WTC11 (cell line): ENCODE measurements at regions not wholly inside any gene's neighbourhood (a gene's known extent, or its start where the extent isn't known, plus 50 kb on each side); places are given as distances from the start of the nearest gene placed in this dataset.

ENCODE experiments used
- ATAC-seq: fragments of 200-7000 bp; cut with Tn5 transposase; 2 replicates; pipeline ENCODE4 v1.10.0; 2021; ENCODE audit warnings: mild to moderate bottlenecking, moderate library complexity
- CTCF ChIA-PET: fragments of 300-600 bp; sonication (Branson Sonifier 250); formaldehyde crosslinking; loops from one replicate; lab custom pipeline; 2021; ENCODE audit warnings: antibody characterized with exemption; lab: Charles Lee
- POLR2A ChIA-PET: fragments of 350-600 bp; sonication (Branson Sonifier 250); formaldehyde crosslinking; loops from one replicate; lab custom pipeline; 2021; ENCODE audit warnings: antibody characterized with exemption; lab: Charles Lee
- DNase-seq: peaks from one replicate; pipeline ENCODE4 v3.0.0; 2021; ENCODE audit warnings: low spot score
- H3K27ac Mint-ChIP-seq: 2 replicates; pipeline ENCODE4 v1.8.0; 2021; ENCODE audit warnings: mixed read lengths
- H3K27me3 Mint-ChIP-seq: 2 replicates; pipeline ENCODE4 v1.8.0; 2021; ENCODE audit warnings: low read depth, mild to moderate bottlenecking, moderate library complexity, mixed read lengths
- H3K36me3 Mint-ChIP-seq: 2 replicates; pipeline ENCODE4 v1.8.0; 2021; ENCODE audit warnings: mixed read lengths
- H3K4me1 Mint-ChIP-seq: 2 replicates; pipeline ENCODE4 v1.8.0; 2022; ENCODE audit warnings: mixed read lengths
- H3K4me3 Mint-ChIP-seq: 2 replicates; pipeline ENCODE4 v1.8.0; 2021; ENCODE audit warnings: mild to moderate bottlenecking, moderate library complexity, mixed read lengths
- H3K9me3 Mint-ChIP-seq: 2 replicates; pipeline ENCODE4 v1.8.0; 2021; ENCODE audit warnings: mixed read lengths
- ELF4 ChIP-seq: sonication (generic); formaldehyde crosslinking; IDR thresholded peaks from 2 replicates; pipeline ENCODE4 v1.8.1; 2022; ENCODE audit warnings: low read depth, mild to moderate bottlenecking, moderate library complexity, missing genetic modification reagents
- ESRRA ChIP-seq: sonication (generic); formaldehyde crosslinking; IDR thresholded peaks from 2 replicates; pipeline ENCODE4 v1.8.1; 2022; ENCODE audit warnings: mild to moderate bottlenecking, missing genetic modification reagents, borderline replicate concordance
- NFATC4 ChIP-seq: fragments of 250-450 bp; sonication (Bioruptor Pico); IDR thresholded peaks from 2 replicates; pipeline ENCODE4 v1.9.0; 2021; ENCODE audit warnings: mild to moderate bottlenecking
- NFYB ChIP-seq: sonication (generic); formaldehyde crosslinking; conservative IDR thresholded peaks from 2 replicates; pipeline ENCODE4 v1.8.0; 2022; ENCODE audit warnings: low read depth, missing genetic modification reagents
- NR1H2 ChIP-seq: sonication (generic); formaldehyde crosslinking; IDR thresholded peaks from 2 replicates; pipeline ENCODE4 v1.9.0; 2021; ENCODE audit warnings: mild to moderate bottlenecking, moderate library complexity, missing genetic modification reagents
- OVOL2 ChIP-seq: fragments of 250-450 bp; sonication (Bioruptor Pico); IDR thresholded peaks from 2 replicates; pipeline ENCODE4 v1.9.0; 2021; ENCODE audit warnings: mild to moderate bottlenecking, borderline replicate concordance
- PRRX2 ChIP-seq: fragments of 250-450 bp; sonication (Bioruptor Pico); IDR thresholded peaks from 2 replicates; pipeline ENCODE4 v1.8.0; 2021; ENCODE audit warnings: mild to moderate bottlenecking
- SMAD3 ChIP-seq: sonication (generic); formaldehyde crosslinking; IDR thresholded peaks from 2 replicates; pipeline ENCODE4 v1.8.0; 2022; ENCODE audit warnings: missing genetic modification reagents, mild to moderate bottlenecking, borderline replicate concordance
- SOX15 ChIP-seq: fragments of 250-450 bp; sonication (Bioruptor Pico); IDR thresholded peaks from 2 replicates; pipeline ENCODE4 v1.9.0; 2021; ENCODE audit warnings: mild to moderate bottlenecking
- TCF7 ChIP-seq: sonication (generic); formaldehyde crosslinking; IDR thresholded peaks from 2 replicates; pipeline ENCODE4 v1.8.0; 2022; ENCODE audit warnings: mild to moderate bottlenecking, low read depth, missing genetic modification reagents, moderate library complexity
- TEAD1 ChIP-seq: sonication (generic); formaldehyde crosslinking; IDR thresholded peaks from 2 replicates; pipeline ENCODE4 v1.8.0; 2022; ENCODE audit warnings: mild to moderate bottlenecking, missing genetic modification reagents
- ZNF219 ChIP-seq: sonication (generic); formaldehyde crosslinking; IDR thresholded peaks from 2 replicates; pipeline ENCODE4 v1.8.0; 2023; ENCODE audit warnings: missing genetic modification reagents, mild to moderate bottlenecking, borderline replicate concordance
- ZNF232 ChIP-seq: sonication (generic); formaldehyde crosslinking; IDR thresholded peaks from 2 replicates; pipeline ENCODE4 v1.8.0; 2022; ENCODE audit warnings: mild to moderate bottlenecking, missing genetic modification reagents
- TF ChIP-seq, protein P1 (sequence below): sonication (generic); formaldehyde crosslinking; IDR thresholded peaks from 2 replicates; pipeline ENCODE4 v1.8.1; 2023; ENCODE audit warnings: mild to moderate bottlenecking, missing genetic modification reagents, moderate library complexity
- TF ChIP-seq, protein P2 (sequence below): sonication (generic); formaldehyde crosslinking; IDR thresholded peaks from 2 replicates; pipeline ENCODE4 v1.8.1; 2023; ENCODE audit warnings: mild to moderate bottlenecking, missing genetic modification reagents, moderate library complexity
- TF ChIP-seq, protein P3 (sequence below): sonication (generic); formaldehyde crosslinking; IDR thresholded peaks from 2 replicates; pipeline ENCODE4 v1.8.1; 2023; ENCODE audit warnings: mild to moderate bottlenecking, moderate library complexity, missing genetic modification reagents
- TF ChIP-seq, protein P4 (sequence below): sonication (generic); formaldehyde crosslinking; IDR thresholded peaks from 2 replicates; pipeline ENCODE4 v1.8.0; 2023; ENCODE audit warnings: mild to moderate bottlenecking, missing genetic modification reagents
- TF ChIP-seq, protein P5 (sequence below): fragments of 250-450 bp; sonication (Bioruptor Pico); IDR thresholded peaks from 2 replicates; pipeline ENCODE4 v1.9.0; 2021; ENCODE audit warnings: moderate library complexity, mild to moderate bottlenecking, inconsistent platforms, borderline replicate concordance
- TF ChIP-seq, protein P6 (sequence below): sonication (generic); formaldehyde crosslinking; IDR thresholded peaks from 2 replicates; pipeline ENCODE4 v1.8.1; 2022; ENCODE audit warnings: low read depth, mild to moderate bottlenecking, moderate library complexity, missing genetic modification reagents, borderline replicate concordance
- TF ChIP-seq, protein P7 (sequence below): sonication (generic); formaldehyde crosslinking; IDR thresholded peaks from 2 replicates; pipeline ENCODE4 v1.8.0; 2022; ENCODE audit warnings: mild to moderate bottlenecking, missing genetic modification reagents

DNA sequence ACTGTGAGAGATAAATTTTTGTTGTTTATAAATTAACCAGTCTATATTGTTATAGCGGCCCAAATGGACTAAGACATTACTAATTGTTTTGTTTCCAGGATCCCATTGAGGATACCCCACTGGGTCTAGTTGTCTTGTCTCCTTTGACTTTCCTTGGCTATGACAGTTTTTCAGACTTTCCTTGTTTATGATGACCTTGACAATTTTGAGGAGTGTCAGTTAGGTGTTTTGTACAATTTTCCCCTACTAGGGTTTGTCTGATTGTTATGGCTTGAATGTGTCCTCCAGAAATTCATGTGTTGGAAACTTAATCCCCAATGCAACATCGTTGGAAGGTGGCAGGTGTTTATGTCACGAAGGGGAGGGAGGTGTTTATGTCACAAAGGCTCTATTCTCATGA is 89.6 kb upstream of the PITX2 start:
- no peak overlapping the region for H3K27ac Mint-ChIP-seq
- ATAC-seq, result no peak
- peaks cover 9% of the 10 kb centered on the region for H3K4me1 Mint-ChIP-seq
- POLR2A ChIA-PET, result no interaction called here
- no peak overlapping the region for H3K4me3 Mint-ChIP-seq
- no peaks in the 10 kb centered on the region for H3K27me3 Mint-ChIP-seq
- H3K36me3 Mint-ChIP-seq, result no peaks in the 10 kb centered on the region; the same call in 1 of the 2 replicates
- TF ChIP-seq, protein P1, sequence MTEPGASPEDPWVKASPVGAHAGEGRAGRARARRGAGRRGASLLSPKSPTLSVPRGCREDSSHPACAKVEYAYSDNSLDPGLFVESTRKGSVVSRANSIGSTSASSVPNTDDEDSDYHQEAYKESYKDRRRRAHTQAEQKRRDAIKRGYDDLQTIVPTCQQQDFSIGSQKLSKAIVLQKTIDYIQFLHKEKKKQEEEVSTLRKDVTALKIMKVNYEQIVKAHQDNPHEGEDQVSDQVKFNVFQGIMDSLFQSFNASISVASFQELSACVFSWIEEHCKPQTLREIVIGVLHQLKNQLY (CRISPR knock-in tag), result no peak
- TF ChIP-seq NFYB (no peak), SMAD3 (CRISPR knock-in tag) (no peak), ELF4 (no peak), TCF7 (no peak), OVOL2 (CRISPR knock-in tag) (no peak), PRRX2 (CRISPR knock-in tag) (no peak), NR1H2 (no peak), NFATC4 (CRISPR knock-in tag) (no peak), ZNF219 (no peak), TEAD1 (CRISPR knock-in tag) (no peak), ZNF232 (CRISPR knock-in tag) (no peak), ESRRA (CRISPR knock-in tag) (no peak), SOX15 (CRISPR knock-in tag) (no peak)
- TF ChIP-seq, protein P2, sequence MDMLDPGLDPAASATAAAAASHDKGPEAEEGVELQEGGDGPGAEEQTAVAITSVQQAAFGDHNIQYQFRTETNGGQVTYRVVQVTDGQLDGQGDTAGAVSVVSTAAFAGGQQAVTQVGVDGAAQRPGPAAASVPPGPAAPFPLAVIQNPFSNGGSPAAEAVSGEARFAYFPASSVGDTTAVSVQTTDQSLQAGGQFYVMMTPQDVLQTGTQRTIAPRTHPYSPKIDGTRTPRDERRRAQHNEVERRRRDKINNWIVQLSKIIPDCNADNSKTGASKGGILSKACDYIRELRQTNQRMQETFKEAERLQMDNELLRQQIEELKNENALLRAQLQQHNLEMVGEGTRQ (CRISPR knock-in tag), result no peak
- TF ChIP-seq, protein P3, sequence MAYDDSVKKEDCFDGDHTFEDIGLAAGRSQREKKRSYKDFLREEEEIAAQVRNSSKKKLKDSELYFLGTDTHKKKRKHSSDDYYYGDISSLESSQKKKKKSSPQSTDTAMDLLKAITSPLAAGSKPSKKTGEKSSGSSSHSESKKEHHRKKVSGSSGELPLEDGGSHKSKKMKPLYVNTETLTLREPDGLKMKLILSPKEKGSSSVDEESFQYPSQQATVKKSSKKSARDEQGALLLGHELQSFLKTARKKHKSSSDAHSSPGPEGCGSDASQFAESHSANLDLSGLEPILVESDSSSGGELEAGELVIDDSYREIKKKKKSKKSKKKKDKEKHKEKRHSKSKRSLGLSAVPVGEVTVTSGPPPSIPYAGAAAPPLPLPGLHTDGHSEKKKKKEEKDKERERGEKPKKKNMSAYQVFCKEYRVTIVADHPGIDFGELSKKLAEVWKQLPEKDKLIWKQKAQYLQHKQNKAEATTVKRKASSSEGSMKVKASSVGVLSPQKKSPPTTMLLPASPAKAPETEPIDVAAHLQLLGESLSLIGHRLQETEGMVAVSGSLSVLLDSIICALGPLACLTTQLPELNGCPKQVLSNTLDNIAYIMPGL, result no peak
- TF ChIP-seq, protein P4, sequence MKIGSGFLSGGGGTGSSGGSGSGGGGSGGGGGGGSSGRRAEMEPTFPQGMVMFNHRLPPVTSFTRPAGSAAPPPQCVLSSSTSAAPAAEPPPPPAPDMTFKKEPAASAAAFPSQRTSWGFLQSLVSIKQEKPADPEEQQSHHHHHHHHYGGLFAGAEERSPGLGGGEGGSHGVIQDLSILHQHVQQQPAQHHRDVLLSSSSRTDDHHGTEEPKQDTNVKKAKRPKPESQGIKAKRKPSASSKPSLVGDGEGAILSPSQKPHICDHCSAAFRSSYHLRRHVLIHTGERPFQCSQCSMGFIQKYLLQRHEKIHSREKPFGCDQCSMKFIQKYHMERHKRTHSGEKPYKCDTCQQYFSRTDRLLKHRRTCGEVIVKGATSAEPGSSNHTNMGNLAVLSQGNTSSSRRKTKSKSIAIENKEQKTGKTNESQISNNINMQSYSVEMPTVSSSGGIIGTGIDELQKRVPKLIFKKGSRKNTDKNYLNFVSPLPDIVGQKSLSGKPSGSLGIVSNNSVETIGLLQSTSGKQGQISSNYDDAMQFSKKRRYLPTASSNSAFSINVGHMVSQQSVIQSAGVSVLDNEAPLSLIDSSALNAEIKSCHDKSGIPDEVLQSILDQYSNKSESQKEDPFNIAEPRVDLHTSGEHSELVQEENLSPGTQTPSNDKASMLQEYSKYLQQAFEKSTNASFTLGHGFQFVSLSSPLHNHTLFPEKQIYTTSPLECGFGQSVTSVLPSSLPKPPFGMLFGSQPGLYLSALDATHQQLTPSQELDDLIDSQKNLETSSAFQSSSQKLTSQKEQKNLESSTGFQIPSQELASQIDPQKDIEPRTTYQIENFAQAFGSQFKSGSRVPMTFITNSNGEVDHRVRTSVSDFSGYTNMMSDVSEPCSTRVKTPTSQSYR, result no peak
- TF ChIP-seq, protein P5, sequence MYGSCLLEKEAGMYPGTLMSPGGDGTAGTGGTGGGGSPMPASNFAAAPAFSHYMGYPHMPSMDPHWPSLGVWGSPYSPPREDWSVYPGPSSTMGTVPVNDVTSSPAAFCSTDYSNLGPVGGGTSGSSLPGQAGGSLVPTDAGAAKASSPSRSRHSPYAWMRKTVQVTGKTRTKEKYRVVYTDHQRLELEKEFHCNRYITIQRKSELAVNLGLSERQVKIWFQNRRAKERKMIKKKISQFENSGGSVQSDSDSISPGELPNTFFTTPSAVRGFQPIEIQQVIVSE (CRISPR knock-in tag), result no peak
- TF ChIP-seq, protein P6, sequence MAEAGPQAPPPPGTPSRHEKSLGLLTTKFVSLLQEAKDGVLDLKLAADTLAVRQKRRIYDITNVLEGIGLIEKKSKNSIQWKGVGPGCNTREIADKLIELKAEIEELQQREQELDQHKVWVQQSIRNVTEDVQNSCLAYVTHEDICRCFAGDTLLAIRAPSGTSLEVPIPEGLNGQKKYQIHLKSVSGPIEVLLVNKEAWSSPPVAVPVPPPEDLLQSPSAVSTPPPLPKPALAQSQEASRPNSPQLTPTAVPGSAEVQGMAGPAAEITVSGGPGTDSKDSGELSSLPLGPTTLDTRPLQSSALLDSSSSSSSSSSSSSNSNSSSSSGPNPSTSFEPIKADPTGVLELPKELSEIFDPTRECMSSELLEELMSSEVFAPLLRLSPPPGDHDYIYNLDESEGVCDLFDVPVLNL (CRISPR knock-in tag), result no peak
- TF ChIP-seq, protein P7, sequence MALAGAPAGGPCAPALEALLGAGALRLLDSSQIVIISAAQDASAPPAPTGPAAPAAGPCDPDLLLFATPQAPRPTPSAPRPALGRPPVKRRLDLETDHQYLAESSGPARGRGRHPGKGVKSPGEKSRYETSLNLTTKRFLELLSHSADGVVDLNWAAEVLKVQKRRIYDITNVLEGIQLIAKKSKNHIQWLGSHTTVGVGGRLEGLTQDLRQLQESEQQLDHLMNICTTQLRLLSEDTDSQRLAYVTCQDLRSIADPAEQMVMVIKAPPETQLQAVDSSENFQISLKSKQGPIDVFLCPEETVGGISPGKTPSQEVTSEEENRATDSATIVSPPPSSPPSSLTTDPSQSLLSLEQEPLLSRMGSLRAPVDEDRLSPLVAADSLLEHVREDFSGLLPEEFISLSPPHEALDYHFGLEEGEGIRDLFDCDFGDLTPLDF (CRISPR knock-in tag), result no peak
- TF ChIP-seq, all 79 proteins: peak for 0
- CTCF ChIA-PET, result no interaction called here
- no peak for DNase-seq
- H3K9me3 Mint-ChIP-seq, result peaks cover 12% of the 10 kb centered on the region
